ENCODE measurements at regions not wholly inside any gene's neighbourhood (a gene's known extent, or its start where the extent isn't known, plus 50 kb on each side); places are given as distances from the start of the nearest gene placed in this dataset.

- Mint-ChIP-seq H3K27ac (no peak overlapping the region), H3K27me3 (ENCODE audit: low read depth) (no peaks in the 10 kb centered on the region), H3K36me3 (no peaks in the 10 kb centered on the region), H3K9me3 (peaks cover 9% of the 10 kb centered on the region), H3K4me1 (no peaks in the 10 kb centered on the region), H3K4me3 (no peak overlapping the region)
- no peak for DNase-seq (ENCODE audit: low spot score in 2 of 2, unreplicated experiment in 2 of 2)
- TF ChIP-seq CTCF (IDR thresholded peaks at IDR 0.05; ENCODE audit: unreplicated experiment), result no peak
Observed at GRCh38 chr11:95478003-95478402, 247.0 kb upstream of the SESN3 start.

GRCh38 chr11:95469258-95469657, 238.3 kb upstream of the SESN3 start:
- Mint-ChIP-seq H3K36me3 (no peaks in the 10 kb centered on the region), H3K27ac (no peak overlapping the region), H3K4me3 (no peak overlapping the region), H3K9me3 (no peaks in the 10 kb centered on the region), H3K4me1 (peaks cover 12% of the 10 kb centered on the region), H3K27me3 (ENCODE audit: low read depth) (no peaks in the 10 kb centered on the region)
- no peak for DNase-seq (ENCODE audit: low spot score in 2 of 2, unreplicated experiment in 2 of 2)
- no peak for TF ChIP-seq CTCF (IDR thresholded peaks at IDR 0.05; ENCODE audit: unreplicated experiment)

GRCh38 chr11:95466416-95466815, 235.4 kb upstream of the SESN3 start:
- peak overlapping the region; percentile 43 for H3K27ac Mint-ChIP-seq
- no peak overlapping the region for H3K4me3 Mint-ChIP-seq
- peaks cover 6% of the 10 kb centered on the region for H3K9me3 Mint-ChIP-seq
- DNase-seq (ENCODE audit: low spot score in 2 of 2, unreplicated experiment in 2 of 2), result no peak
- no peak for TF ChIP-seq CTCF (IDR thresholded peaks at IDR 0.05; ENCODE audit: unreplicated experiment)
- H3K36me3 Mint-ChIP-seq, result no peaks in the 10 kb centered on the region
- H3K27me3 Mint-ChIP-seq (ENCODE audit: low read depth), result no peaks in the 10 kb centered on the region
- H3K4me1 Mint-ChIP-seq, result peaks cover 28% of the 10 kb centered on the region

GRCh38 chr11:95465887-95466286, 234.9 kb upstream of the SESN3 start:
- no peak overlapping the region for H3K27ac Mint-ChIP-seq
- H3K27me3 Mint-ChIP-seq (ENCODE audit: low read depth), result no peaks in the 10 kb centered on the region
- no peaks in the 10 kb centered on the region for H3K36me3 Mint-ChIP-seq
- TF ChIP-seq CTCF (IDR thresholded peaks at IDR 0.05; ENCODE audit: unreplicated experiment), result no peak
- no peak for DNase-seq (ENCODE audit: low spot score in 2 of 2, unreplicated experiment in 2 of 2)
- peaks cover 6% of the 10 kb centered on the region for H3K9me3 Mint-ChIP-seq
- H3K4me1 Mint-ChIP-seq, result peaks cover 28% of the 10 kb centered on the region
- no peak overlapping the region for H3K4me3 Mint-ChIP-seq

- no peaks in the 10 kb centered on the region for H3K36me3 Mint-ChIP-seq
- H3K4me1 Mint-ChIP-seq, result peaks cover 38% of the 10 kb centered on the region
- no peak overlapping the region for H3K27ac Mint-ChIP-seq
- TF ChIP-seq CTCF (IDR thresholded peaks at IDR 0.05; ENCODE audit: unreplicated experiment), result no peak
- no peak overlapping the region for H3K4me3 Mint-ChIP-seq
- peaks cover 6% of the 10 kb centered on the region for H3K9me3 Mint-ChIP-seq
- H3K27me3 Mint-ChIP-seq (ENCODE audit: low read depth), result no peaks in the 10 kb centered on the region
- no peak for DNase-seq (ENCODE audit: low spot score in 2 of 2, unreplicated experiment in 2 of 2)
Observed at GRCh38 chr11:95461858-95462257, 230.9 kb upstream of the SESN3 start.

GRCh38 chr11:95461348-95461747, 230.3 kb upstream of the SESN3 start:
- H3K9me3 Mint-ChIP-seq, result peaks cover 6% of the 10 kb centered on the region
- no peak for DNase-seq (ENCODE audit: low spot score in 2 of 2, unreplicated experiment in 2 of 2)
- TF ChIP-seq CTCF (IDR thresholded peaks at IDR 0.05; ENCODE audit: unreplicated experiment), result no peak
- no peaks in the 10 kb centered on the region for H3K27me3 Mint-ChIP-seq (ENCODE audit: low read depth)
- H3K4me1 Mint-ChIP-seq, result peaks cover 33% of the 10 kb centered on the region
- H3K4me3 Mint-ChIP-seq, result no peak overlapping the region
- H3K27ac Mint-ChIP-seq, result no peak overlapping the region
- no peaks in the 10 kb centered on the region for H3K36me3 Mint-ChIP-seq
